ENCODE measurements at regions not wholly inside any gene's neighbourhood (a gene's known extent, or its start where the extent isn't known, plus 50 kb on each side); places are given as distances from the start of the nearest gene placed in this dataset.

DNA sequence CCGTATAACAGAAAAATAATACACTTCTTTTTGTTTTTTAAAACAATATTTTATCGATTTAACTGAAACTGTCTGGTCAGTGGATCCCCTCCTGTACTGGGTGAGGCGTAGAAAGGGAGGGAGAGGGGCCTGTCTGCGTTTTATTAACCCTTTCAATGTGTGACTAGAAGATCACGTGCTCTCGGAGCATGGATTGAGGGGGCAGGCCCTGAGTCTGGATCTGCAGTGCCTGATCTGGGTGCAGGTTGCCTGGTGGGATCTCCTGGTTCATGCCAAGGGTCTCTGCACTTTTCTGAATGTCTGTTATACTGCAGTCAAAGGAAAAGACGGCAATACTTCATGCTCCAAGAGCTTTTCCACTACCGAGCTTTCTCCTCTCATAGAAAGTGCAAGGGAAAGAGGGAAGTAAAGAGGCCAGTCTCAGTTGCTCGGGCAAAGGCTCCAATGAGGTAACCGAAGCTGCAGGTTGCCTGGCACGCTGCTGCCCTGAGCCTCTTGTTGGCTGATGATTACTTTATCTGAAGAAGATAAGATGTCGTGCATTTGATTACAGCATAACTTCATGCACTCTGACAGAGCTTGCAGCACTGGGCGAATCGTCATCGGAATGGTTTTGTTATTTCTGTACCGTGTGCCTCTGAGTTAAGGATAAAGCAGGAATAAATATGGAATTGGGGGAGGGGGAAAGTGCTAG, 167.5 kb upstream of the PMEPA1 start:
- TF ChIP-seq, protein P1, sequence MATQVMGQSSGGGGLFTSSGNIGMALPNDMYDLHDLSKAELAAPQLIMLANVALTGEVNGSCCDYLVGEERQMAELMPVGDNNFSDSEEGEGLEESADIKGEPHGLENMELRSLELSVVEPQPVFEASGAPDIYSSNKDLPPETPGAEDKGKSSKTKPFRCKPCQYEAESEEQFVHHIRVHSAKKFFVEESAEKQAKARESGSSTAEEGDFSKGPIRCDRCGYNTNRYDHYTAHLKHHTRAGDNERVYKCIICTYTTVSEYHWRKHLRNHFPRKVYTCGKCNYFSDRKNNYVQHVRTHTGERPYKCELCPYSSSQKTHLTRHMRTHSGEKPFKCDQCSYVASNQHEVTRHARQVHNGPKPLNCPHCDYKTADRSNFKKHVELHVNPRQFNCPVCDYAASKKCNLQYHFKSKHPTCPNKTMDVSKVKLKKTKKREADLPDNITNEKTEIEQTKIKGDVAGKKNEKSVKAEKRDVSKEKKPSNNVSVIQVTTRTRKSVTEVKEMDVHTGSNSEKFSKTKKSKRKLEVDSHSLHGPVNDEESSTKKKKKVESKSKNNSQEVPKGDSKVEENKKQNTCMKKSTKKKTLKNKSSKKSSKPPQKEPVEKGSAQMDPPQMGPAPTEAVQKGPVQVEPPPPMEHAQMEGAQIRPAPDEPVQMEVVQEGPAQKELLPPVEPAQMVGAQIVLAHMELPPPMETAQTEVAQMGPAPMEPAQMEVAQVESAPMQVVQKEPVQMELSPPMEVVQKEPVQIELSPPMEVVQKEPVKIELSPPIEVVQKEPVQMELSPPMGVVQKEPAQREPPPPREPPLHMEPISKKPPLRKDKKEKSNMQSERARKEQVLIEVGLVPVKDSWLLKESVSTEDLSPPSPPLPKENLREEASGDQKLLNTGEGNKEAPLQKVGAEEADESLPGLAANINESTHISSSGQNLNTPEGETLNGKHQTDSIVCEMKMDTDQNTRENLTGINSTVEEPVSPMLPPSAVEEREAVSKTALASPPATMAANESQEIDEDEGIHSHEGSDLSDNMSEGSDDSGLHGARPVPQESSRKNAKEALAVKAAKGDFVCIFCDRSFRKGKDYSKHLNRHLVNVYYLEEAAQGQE (IDR thresholded peaks at IDR 0.05) = no peak
- TF ChIP-seq JUN (IDR thresholded peaks at IDR 0.05) (no peak), POLR2A (IDR thresholded peaks at IDR 0.05; ENCODE audit: low read length) (no peak), CHD2 (IDR thresholded peaks at IDR 0.05; ENCODE audit: low read length, partially characterized antibody) (no peak), MAZ (IDR thresholded peaks at IDR 0.05; ENCODE audit: borderline replicate concordance, low read depth, low read length) (no peak), MAFK (IDR thresholded peaks at IDR 0.05; ENCODE audit: partially characterized antibody) (no peak), PHF8 (IDR thresholded peaks at IDR 0.05; ENCODE audit: borderline replicate concordance, low read depth) (no peak), RAD21 (conservative IDR thresholded peaks at IDR 0.05 in 1 of 2, IDR thresholded peaks at IDR 0.05 in 1 of 2) (no peak)
- TF ChIP-seq, protein P2, sequence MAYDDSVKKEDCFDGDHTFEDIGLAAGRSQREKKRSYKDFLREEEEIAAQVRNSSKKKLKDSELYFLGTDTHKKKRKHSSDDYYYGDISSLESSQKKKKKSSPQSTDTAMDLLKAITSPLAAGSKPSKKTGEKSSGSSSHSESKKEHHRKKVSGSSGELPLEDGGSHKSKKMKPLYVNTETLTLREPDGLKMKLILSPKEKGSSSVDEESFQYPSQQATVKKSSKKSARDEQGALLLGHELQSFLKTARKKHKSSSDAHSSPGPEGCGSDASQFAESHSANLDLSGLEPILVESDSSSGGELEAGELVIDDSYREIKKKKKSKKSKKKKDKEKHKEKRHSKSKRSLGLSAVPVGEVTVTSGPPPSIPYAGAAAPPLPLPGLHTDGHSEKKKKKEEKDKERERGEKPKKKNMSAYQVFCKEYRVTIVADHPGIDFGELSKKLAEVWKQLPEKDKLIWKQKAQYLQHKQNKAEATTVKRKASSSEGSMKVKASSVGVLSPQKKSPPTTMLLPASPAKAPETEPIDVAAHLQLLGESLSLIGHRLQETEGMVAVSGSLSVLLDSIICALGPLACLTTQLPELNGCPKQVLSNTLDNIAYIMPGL (CRISPR knock-in tag; IDR thresholded peaks at IDR 0.05; ENCODE audit: borderline replicate concordance) = no peak
- TF ChIP-seq, protein P3, sequence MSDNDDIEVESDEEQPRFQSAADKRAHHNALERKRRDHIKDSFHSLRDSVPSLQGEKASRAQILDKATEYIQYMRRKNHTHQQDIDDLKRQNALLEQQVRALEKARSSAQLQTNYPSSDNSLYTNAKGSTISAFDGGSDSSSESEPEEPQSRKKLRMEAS (IDR thresholded peaks at IDR 0.05) = no peak

Measured in A549 (cell line).